Liver (tissue), 8 donors: ENCODE measurements at regions not wholly inside any gene's neighbourhood (a gene's known extent, or its start where the extent isn't known, plus 50 kb on each side); places are given as distances from the start of the nearest gene placed in this dataset.

Source experiments
- DNase-seq: peaks from one replicate; pipeline ENCODE4 v3.0.0-alpha.2; 2017; ENCODE audit warnings: low spot score
- H3K27ac ChIP-seq, 2 donors: one replicate each; pipeline ENCODE4 v1.7.0; 2013; ENCODE audit warnings: inconsistent platforms in 2 of 2, low read length in 2 of 2, control low read depth in 1 of 2, low read depth in 1 of 2, mild to moderate bottlenecking in 1 of 2
- H3K27me3 ChIP-seq, 4 donors: one replicate each; pipeline versions ENCODE4 v1.6.1 to v1.7.0; 2013; ENCODE audit warnings: low read length in 3 of 4, inconsistent platforms in 1 of 4, mild to moderate bottlenecking in 1 of 4, moderate library complexity in 1 of 4; ENCODE audit not compliant: control insufficient read depth in 4 of 4, insufficient read depth in 4 of 4
- H3K36me3 ChIP-seq, 4 donors: one replicate each; pipeline versions ENCODE4 v1.6.1 to v1.7.0; 2013; ENCODE audit warnings: low read length in 3 of 4, mild to moderate bottlenecking in 3 of 4, low read depth in 1 of 4, moderate library complexity in 1 of 4; ENCODE audit not compliant: control insufficient read depth in 4 of 4, insufficient read depth in 3 of 4
- H3K4me1 ChIP-seq, 4 donors: one replicate each; pipeline versions ENCODE4 v1.6.1 to v1.7.0; 2013; ENCODE audit warnings: low read length in 3 of 4, mild to moderate bottlenecking in 3 of 4, moderate library complexity in 1 of 4; ENCODE audit not compliant: control insufficient read depth in 4 of 4, insufficient read depth in 4 of 4
- H3K4me3 ChIP-seq, 3 donors: one replicate each; pipeline versions ENCODE4 v1.6.1 to v1.7.0; 2013; ENCODE audit warnings: low read length in 3 of 3, control low read depth in 1 of 3, low read depth in 1 of 3, mild to moderate bottlenecking in 1 of 3
- H3K9ac ChIP-seq, 2 donors: one replicate each; pipeline ENCODE4 v1.7.0; 2013; ENCODE audit warnings: low read length in 2 of 2, mild to moderate bottlenecking in 2 of 2, moderate library complexity in 2 of 2, control low read depth in 1 of 2, low read depth in 1 of 2
- H3K9me3 ChIP-seq, 4 donors: one replicate each; pipeline versions ENCODE4 v1.6.1 to v1.7.0; 2013; ENCODE audit warnings: low read length in 3 of 4; ENCODE audit not compliant: control insufficient read depth in 4 of 4
- EGR1 ChIP-seq, 2 donors: IDR thresholded peaks; 2 replicates each; pipeline ENCODE4 v1.6.1; 2016 to 2018; ENCODE audit warnings: antibody characterized with exemption in 2 of 2, low read depth in 2 of 2
- FOXA1 ChIP-seq: IDR thresholded peaks from 2 replicates; pipeline ENCODE4 v1.6.1; 2016; ENCODE audit warnings: antibody characterized with exemption
- FOXA2 ChIP-seq: IDR thresholded peaks from 2 replicates; pipeline ENCODE4 v1.6.1; 2016; ENCODE audit warnings: antibody characterized with exemption
- GABPA ChIP-seq, 2 donors: IDR thresholded peaks in 1 of 2; conservative IDR thresholded peaks in 1 of 2; 2 replicates each; pipeline ENCODE4 v1.6.1; 2016; ENCODE audit warnings: antibody characterized with exemption in 2 of 2, mild to moderate bottlenecking in 1 of 2, moderate library complexity in 1 of 2
- HNF4A ChIP-seq, 2 donors: conservative IDR thresholded peaks; 2 replicates each; pipeline ENCODE4 v1.6.1; 2016; ENCODE audit warnings: antibody characterized with exemption in 2 of 2, mild to moderate bottlenecking in 2 of 2
- HNF4G ChIP-seq: IDR thresholded peaks from 2 replicates; pipeline ENCODE4 v1.6.1; 2016; ENCODE audit warnings: antibody characterized with exemption
- JUND ChIP-seq, 2 donors: IDR thresholded peaks; 2 replicates each; pipeline ENCODE4 v1.6.1; 2016; ENCODE audit warnings: antibody characterized with exemption in 2 of 2
- NR2F2 ChIP-seq: IDR thresholded peaks from 2 replicates; pipeline ENCODE4 v1.6.1; 2016; ENCODE audit warnings: antibody characterized with exemption
- RAD21 ChIP-seq, 2 donors: IDR thresholded peaks; 2 replicates each; pipeline ENCODE4 v1.6.1; 2016; ENCODE audit warnings: antibody characterized with exemption in 2 of 2, mild to moderate bottlenecking in 2 of 2
- REST ChIP-seq: IDR thresholded peaks from 2 replicates; pipeline ENCODE4 v1.6.1; 2016; ENCODE audit warnings: antibody characterized with exemption, mild to moderate bottlenecking
- RXRA ChIP-seq, 2 donors: IDR thresholded peaks; 2 replicates each; pipeline ENCODE4 v1.6.1; 2017 to 2018; ENCODE audit warnings: antibody characterized with exemption in 2 of 2, mild to moderate bottlenecking in 1 of 2
- SP1 ChIP-seq: IDR thresholded peaks from 2 replicates; pipeline ENCODE4 v1.6.1; 2018; ENCODE audit warnings: antibody characterized with exemption, mild to moderate bottlenecking
- TAF1 ChIP-seq: conservative IDR thresholded peaks from 2 replicates; pipeline ENCODE4 v1.6.1; 2016; ENCODE audit warnings: antibody characterized with exemption, mild to moderate bottlenecking
- YY1 ChIP-seq: IDR thresholded peaks from 2 replicates; pipeline ENCODE4 v1.6.1; 2016; ENCODE audit warnings: antibody characterized with exemption, mild to moderate bottlenecking
- ZBTB33 ChIP-seq: IDR thresholded peaks from 2 replicates; pipeline ENCODE4 v1.6.1; 2016; ENCODE audit warnings: antibody characterized with exemption
- WGBS: extraction: QIAGEN DNeasy Blood & Tissue Kit; methylation state at CpG from one replicate; pipeline ENCODE4 v1.1.7; 2013; 5-methylcytosine and 5-hydroxymethylcytosine counted together
- TF ChIP-seq, protein P1 (sequence below): IDR thresholded peaks from 2 replicates; pipeline ENCODE4 v1.6.1; 2016; ENCODE audit warnings: antibody characterized with exemption
- TF ChIP-seq, protein P2 (sequence below): fragments of 150-350 bp; IDR thresholded peaks from 2 replicates; pipeline ENCODE4 v1.5.1; 2017; ENCODE audit warnings: improper control_type of control experiment, low read depth, low read length; ENCODE audit not compliant: missing input control
- donor health status: healthy.
- donor health status: healthy.
- donor health status: healthy.
- donor health status: healthy.
- donor health status: healthy.

GRCh38 chr4:123997776-123998449 is 601.3 kb downstream of the SPRY1 start:
- Histone ChIP-seq H3K27ac (no peak overlapping the region), H3K36me3 (no peaks in the 10 kb centered on the region), H3K9ac (no peak overlapping the region), H3K27me3 (no peaks in the 10 kb centered on the region), H3K4me3 (no peak overlapping the region), H3K4me1 (no peaks in the 10 kb centered on the region), H3K9me3 (no peaks in the 10 kb centered on the region)
- no peak for DNase-seq
- 73% methylated on average over 1 of the region's 1 CpG for WGBS
- TF ChIP-seq ZBTB33 (no peak), RAD21 (IDR thresholded peaks at IDR 0.05) (no peak), EGR1 (IDR thresholded peaks at IDR 0.05; ENCODE audit: low read depth in 2 of 2) (no peak), JUND (IDR thresholded peaks at IDR 0.05) (no peak), FOXA2 (no peak), SP1 (no peak), TAF1 (no peak), HNF4G (no peak), RXRA (IDR thresholded peaks at IDR 0.05) (no peak), YY1 (no peak), HNF4A (conservative IDR thresholded peaks at IDR 0.05) (no peak), REST (no peak), GABPA (IDR thresholded peaks at IDR 0.05 in 1 of 2, conservative IDR thresholded peaks at IDR 0.05 in 1 of 2) (no peak)
- TF ChIP-seq, protein P1, sequence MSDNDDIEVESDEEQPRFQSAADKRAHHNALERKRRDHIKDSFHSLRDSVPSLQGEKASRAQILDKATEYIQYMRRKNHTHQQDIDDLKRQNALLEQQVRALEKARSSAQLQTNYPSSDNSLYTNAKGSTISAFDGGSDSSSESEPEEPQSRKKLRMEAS, result no peak
- TF ChIP-seq, protein P2, sequence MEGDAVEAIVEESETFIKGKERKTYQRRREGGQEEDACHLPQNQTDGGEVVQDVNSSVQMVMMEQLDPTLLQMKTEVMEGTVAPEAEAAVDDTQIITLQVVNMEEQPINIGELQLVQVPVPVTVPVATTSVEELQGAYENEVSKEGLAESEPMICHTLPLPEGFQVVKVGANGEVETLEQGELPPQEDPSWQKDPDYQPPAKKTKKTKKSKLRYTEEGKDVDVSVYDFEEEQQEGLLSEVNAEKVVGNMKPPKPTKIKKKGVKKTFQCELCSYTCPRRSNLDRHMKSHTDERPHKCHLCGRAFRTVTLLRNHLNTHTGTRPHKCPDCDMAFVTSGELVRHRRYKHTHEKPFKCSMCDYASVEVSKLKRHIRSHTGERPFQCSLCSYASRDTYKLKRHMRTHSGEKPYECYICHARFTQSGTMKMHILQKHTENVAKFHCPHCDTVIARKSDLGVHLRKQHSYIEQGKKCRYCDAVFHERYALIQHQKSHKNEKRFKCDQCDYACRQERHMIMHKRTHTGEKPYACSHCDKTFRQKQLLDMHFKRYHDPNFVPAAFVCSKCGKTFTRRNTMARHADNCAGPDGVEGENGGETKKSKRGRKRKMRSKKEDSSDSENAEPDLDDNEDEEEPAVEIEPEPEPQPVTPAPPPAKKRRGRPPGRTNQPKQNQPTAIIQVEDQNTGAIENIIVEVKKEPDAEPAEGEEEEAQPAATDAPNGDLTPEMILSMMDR, result no peak

DNA sequence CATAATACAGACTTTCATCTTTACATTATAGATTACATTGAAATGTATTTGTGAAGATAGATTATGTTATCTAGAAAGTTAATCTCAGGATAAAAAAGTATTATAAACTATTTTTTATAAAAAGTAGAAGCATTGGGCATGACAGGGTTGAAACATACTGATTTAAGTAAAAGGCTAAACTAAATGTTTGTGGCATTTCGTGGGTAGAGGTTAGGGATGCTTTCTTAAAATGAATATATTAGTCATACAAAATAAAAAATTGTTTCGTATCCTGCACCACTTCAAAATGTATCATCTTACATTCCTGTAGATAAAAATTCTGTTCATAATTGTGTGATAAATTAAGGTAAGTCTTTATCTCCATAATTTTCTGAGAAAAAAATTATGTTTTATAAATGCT is 603.6 kb downstream of the SPRY1 start:
- no peaks in the 10 kb centered on the region for H3K9me3 ChIP-seq
- H3K9ac ChIP-seq, result no peak overlapping the region
- H3K4me3 ChIP-seq, result no peak overlapping the region
- no peaks in the 10 kb centered on the region for H3K36me3 ChIP-seq
- no peaks in the 10 kb centered on the region for H3K4me1 ChIP-seq
- DNase-seq, result no peak
- no peak overlapping the region for H3K27ac ChIP-seq
- WGBS, result 67% methylated on average over 2 of the region's 2 CpGs
- no peaks in the 10 kb centered on the region for H3K27me3 ChIP-seq
- TF ChIP-seq NR2F2, result no peak
- TF ChIP-seq, protein P1, result no peak
- no peak for TF ChIP-seq RXRA (IDR thresholded peaks at IDR 0.05)
- no peak for TF ChIP-seq TAF1
- TF ChIP-seq, protein P2, result no peak
- TF ChIP-seq SP1, result no peak
- TF ChIP-seq EGR1 (IDR thresholded peaks at IDR 0.05; ENCODE audit: low read depth in 2 of 2), result no peak
- TF ChIP-seq HNF4A (conservative IDR thresholded peaks at IDR 0.05), result no peak
- no peak for TF ChIP-seq REST
- TF ChIP-seq FOXA1, result no peak
